Gastrocnemius medialis (tissue), 4 donors: ENCODE measurements at regions not wholly inside any gene's neighbourhood (a gene's known extent, or its start where the extent isn't known, plus 50 kb on each side); places are given as distances from the start of the nearest gene placed in this dataset.

Experiments used
- CTCF ChIP-seq, 5 experiments: fragments of 450-650 bp in 3 of 5; fragments of 200-600 bp in 2 of 5; sonication (generic) in 2 of 5; IDR thresholded peaks in 4 of 5; conservative IDR thresholded peaks in 1 of 5; 1 replicate in 4 of 5; 2 replicates in 1 of 5; pipeline ENCODE4 v1.5.1; 2016 to 2019; ENCODE audit warnings: antibody characterized with exemption in 5 of 5, mild to moderate bottlenecking in 3 of 5, moderate library complexity in 3 of 5
- POLR2A ChIP-seq, 2 donors: fragments of 450-650 bp; IDR thresholded peaks; one replicate each; pipeline ENCODE4 v1.6.1; 2017; ENCODE audit warnings: antibody characterized with exemption in 2 of 2, mild to moderate bottlenecking in 2 of 2, moderate library complexity in 2 of 2

GRCh38 chr7:114033475-114033874 is 114.7 kb upstream of the PPP1R3A start:
- TF ChIP-seq POLR2A (IDR thresholded peaks at IDR 0.05) = no peak
- no peak for TF ChIP-seq CTCF (IDR thresholded peaks at IDR 0.05 in 4 of 5, conservative IDR thresholded peaks at IDR 0.05 in 1 of 5)
